Loucy (cell line): ENCODE measurements at regions not wholly inside any gene's neighbourhood (a gene's known extent, or its start where the extent isn't known, plus 50 kb on each side); places are given as distances from the start of the nearest gene placed in this dataset.

ENCODE experiments used
- CTCF ChIP-seq: fragments of 200-600 bp; sonication (generic); conservative IDR thresholded peaks from 2 replicates; pipeline ENCODE4 v1.5.1; 2014; ENCODE audit warnings: mild to moderate bottlenecking, antibody characterized with exemption, low read length
- EZH2phosphoT487 ChIP-seq: fragments of 200-600 bp; IDR thresholded peaks from 2 replicates; pipeline ENCODE4 v1.6.1; 2018; ENCODE audit warnings: antibody characterized with exemption, mild to moderate bottlenecking, moderate library complexity, borderline replicate concordance

GRCh38 chr13:88937384-88937783 lies 1266.2 kb downstream of the SLITRK5 start:
- TF ChIP-seq CTCF (no peak), EZH2phosphoT487 (no peak)
